ENCODE measurements at regions not wholly inside any gene's neighbourhood (a gene's known extent, or its start where the extent isn't known, plus 50 kb on each side); places are given as distances from the start of the nearest gene placed in this dataset.

- intact Hi-C loops (cut with micrococcal nuclease), result no loop called here
- Mint-ChIP-seq H3K36me3 (ENCODE audit: low read depth) (no peaks in the 10 kb centered on the region), H3K4me1 (ENCODE audit: low read depth) (no peaks in the 10 kb centered on the region), H3K4me3 (ENCODE audit: low read depth) (no peak overlapping the region), H3K9me3 (peaks cover 11% of the 10 kb centered on the region), H3K27ac (no peak overlapping the region), H3K27me3 (ENCODE audit: low read depth) (no peaks in the 10 kb centered on the region)
- DNase-seq (ENCODE audit: low spot score), result no peak
Measured at GRCh38 chr13:84994582-84994981, 804.6 kb downstream of the SLITRK6 start.

GRCh38 chr13:84985860-84986259, 813.4 kb downstream of the SLITRK6 start:
- Mint-ChIP-seq H3K36me3 (ENCODE audit: low read depth) (no peaks in the 10 kb centered on the region), H3K4me3 (ENCODE audit: low read depth) (no peak overlapping the region), H3K9me3 (peaks cover 7% of the 10 kb centered on the region), H3K27me3 (ENCODE audit: low read depth) (no peaks in the 10 kb centered on the region), H3K4me1 (ENCODE audit: low read depth) (no peaks in the 10 kb centered on the region), H3K27ac (no peak overlapping the region)
- intact Hi-C loops (cut with micrococcal nuclease), result no loop called here
- no peak for DNase-seq (ENCODE audit: low spot score)

GRCh38 chr13:84983321-84983720, 815.9 kb downstream of the SLITRK6 start:
- no peak overlapping the region for H3K4me3 Mint-ChIP-seq (ENCODE audit: low read depth)
- H3K27ac Mint-ChIP-seq, result no peak overlapping the region
- DNase-seq (ENCODE audit: low spot score), result no peak
- no peaks in the 10 kb centered on the region for H3K4me1 Mint-ChIP-seq (ENCODE audit: low read depth)
- peaks cover 3% of the 10 kb centered on the region for H3K9me3 Mint-ChIP-seq
- intact Hi-C loops (cut with micrococcal nuclease), result no loop called here
- H3K27me3 Mint-ChIP-seq (ENCODE audit: low read depth), result no peaks in the 10 kb centered on the region
- H3K36me3 Mint-ChIP-seq (ENCODE audit: low read depth), result no peaks in the 10 kb centered on the region

GRCh38 chr13:84980571-84980970, 818.6 kb downstream of the SLITRK6 start:
- H3K36me3 Mint-ChIP-seq (ENCODE audit: low read depth), result no peaks in the 10 kb centered on the region
- no peak overlapping the region for H3K4me3 Mint-ChIP-seq (ENCODE audit: low read depth)
- intact Hi-C loops (cut with micrococcal nuclease), result no loop called here
- H3K27ac Mint-ChIP-seq, result no peak overlapping the region
- no peak for DNase-seq (ENCODE audit: low spot score)
- no peaks in the 10 kb centered on the region for H3K4me1 Mint-ChIP-seq (ENCODE audit: low read depth)
- H3K9me3 Mint-ChIP-seq, result no peaks in the 10 kb centered on the region
- H3K27me3 Mint-ChIP-seq (ENCODE audit: low read depth), result no peaks in the 10 kb centered on the region

- Mint-ChIP-seq H3K36me3 (ENCODE audit: low read depth) (no peaks in the 10 kb centered on the region), H3K4me3 (ENCODE audit: low read depth) (no peak overlapping the region), H3K27ac (no peak overlapping the region), H3K27me3 (ENCODE audit: low read depth) (no peaks in the 10 kb centered on the region), H3K9me3 (no peaks in the 10 kb centered on the region), H3K4me1 (ENCODE audit: low read depth) (no peaks in the 10 kb centered on the region)
- DNase-seq (ENCODE audit: low spot score), result no peak
- intact Hi-C loops (cut with micrococcal nuclease), result no loop called here
Measured at GRCh38 chr13:84978851-84979250, 820.4 kb downstream of the SLITRK6 start.

GRCh38 chr13:84973661-84974060, 825.6 kb downstream of the SLITRK6 start:
- Mint-ChIP-seq H3K4me1 (ENCODE audit: low read depth) (no peaks in the 10 kb centered on the region), H3K4me3 (ENCODE audit: low read depth) (no peak overlapping the region), H3K9me3 (no peaks in the 10 kb centered on the region), H3K27me3 (ENCODE audit: low read depth) (no peaks in the 10 kb centered on the region), H3K36me3 (ENCODE audit: low read depth) (no peaks in the 10 kb centered on the region), H3K27ac (no peak overlapping the region)
- intact Hi-C loops (cut with micrococcal nuclease), result no loop called here
- no peak for DNase-seq (ENCODE audit: low spot score)

- no peak for DNase-seq (ENCODE audit: low spot score)
- Mint-ChIP-seq H3K27me3 (ENCODE audit: low read depth) (no peaks in the 10 kb centered on the region), H3K4me3 (ENCODE audit: low read depth) (no peak overlapping the region), H3K27ac (no peak overlapping the region), H3K9me3 (no peaks in the 10 kb centered on the region), H3K36me3 (ENCODE audit: low read depth) (no peaks in the 10 kb centered on the region), H3K4me1 (ENCODE audit: low read depth) (no peaks in the 10 kb centered on the region)
- intact Hi-C loops (cut with micrococcal nuclease), result no loop called here
Measured at GRCh38 chr13:84972907-84973306, 826.3 kb downstream of the SLITRK6 start.

- no peaks in the 10 kb centered on the region for H3K36me3 Mint-ChIP-seq (ENCODE audit: low read depth)
- intact Hi-C loops (cut with micrococcal nuclease), result no loop called here
- H3K4me1 Mint-ChIP-seq (ENCODE audit: low read depth), result no peaks in the 10 kb centered on the region
- no peak overlapping the region for H3K4me3 Mint-ChIP-seq (ENCODE audit: low read depth)
- no peaks in the 10 kb centered on the region for H3K9me3 Mint-ChIP-seq
- no peaks in the 10 kb centered on the region for H3K27me3 Mint-ChIP-seq (ENCODE audit: low read depth)
- no peak for DNase-seq (ENCODE audit: low spot score)
- H3K27ac Mint-ChIP-seq, result no peak overlapping the region
Measured at GRCh38 chr13:84962849-84963248, 836.4 kb downstream of the SLITRK6 start.

GRCh38 chr13:84962141-84962750, 837.0 kb downstream of the SLITRK6 start:
- no peak for DNase-seq (ENCODE audit: low spot score)
- H3K9me3 Mint-ChIP-seq, result no peaks in the 10 kb centered on the region
- no peaks in the 10 kb centered on the region for H3K4me1 Mint-ChIP-seq (ENCODE audit: low read depth)
- H3K36me3 Mint-ChIP-seq (ENCODE audit: low read depth), result no peaks in the 10 kb centered on the region
- intact Hi-C loops (cut with micrococcal nuclease), result no loop called here
- H3K27me3 Mint-ChIP-seq (ENCODE audit: low read depth), result no peaks in the 10 kb centered on the region
- no peak overlapping the region for H3K27ac Mint-ChIP-seq
- no peak overlapping the region for H3K4me3 Mint-ChIP-seq (ENCODE audit: low read depth)

GRCh38 chr13:84961023-84961422, 838.2 kb downstream of the SLITRK6 start:
- intact Hi-C loops (cut with micrococcal nuclease), result no loop called here
- Mint-ChIP-seq H3K4me3 (ENCODE audit: low read depth) (no peak overlapping the region), H3K9me3 (no peaks in the 10 kb centered on the region), H3K36me3 (ENCODE audit: low read depth) (no peaks in the 10 kb centered on the region), H3K4me1 (ENCODE audit: low read depth) (no peaks in the 10 kb centered on the region), H3K27me3 (ENCODE audit: low read depth) (no peaks in the 10 kb centered on the region), H3K27ac (no peak overlapping the region)
- DNase-seq (ENCODE audit: low spot score), result no peak

GRCh38 chr13:84959818-84960217, 839.4 kb downstream of the SLITRK6 start:
- DNase-seq (ENCODE audit: low spot score), result no peak
- Mint-ChIP-seq H3K27ac (no peak overlapping the region), H3K4me3 (ENCODE audit: low read depth) (no peak overlapping the region), H3K36me3 (ENCODE audit: low read depth) (no peaks in the 10 kb centered on the region), H3K9me3 (no peaks in the 10 kb centered on the region), H3K27me3 (ENCODE audit: low read depth) (no peaks in the 10 kb centered on the region), H3K4me1 (ENCODE audit: low read depth) (no peaks in the 10 kb centered on the region)
- intact Hi-C loops (cut with micrococcal nuclease), result no loop called here

- Mint-ChIP-seq H3K36me3 (ENCODE audit: low read depth) (no peaks in the 10 kb centered on the region), H3K4me1 (ENCODE audit: low read depth) (no peaks in the 10 kb centered on the region), H3K4me3 (ENCODE audit: low read depth) (no peak overlapping the region), H3K9me3 (no peaks in the 10 kb centered on the region), H3K27ac (no peak overlapping the region), H3K27me3 (ENCODE audit: low read depth) (no peaks in the 10 kb centered on the region)
- no peak for DNase-seq (ENCODE audit: low spot score)
- intact Hi-C loops (cut with micrococcal nuclease), result no loop called here
Measured at GRCh38 chr13:84954636-84955035, 844.6 kb downstream of the SLITRK6 start.

GRCh38 chr13:84951128-84951527, 848.1 kb downstream of the SLITRK6 start:
- H3K4me3 Mint-ChIP-seq (ENCODE audit: low read depth), result no peak overlapping the region
- intact Hi-C loops (cut with micrococcal nuclease), result no loop called here
- no peak overlapping the region for H3K27ac Mint-ChIP-seq
- H3K4me1 Mint-ChIP-seq (ENCODE audit: low read depth), result no peaks in the 10 kb centered on the region
- H3K9me3 Mint-ChIP-seq, result peaks cover 5% of the 10 kb centered on the region
- DNase-seq (ENCODE audit: low spot score), result no peak
- H3K36me3 Mint-ChIP-seq (ENCODE audit: low read depth), result no peaks in the 10 kb centered on the region
- no peaks in the 10 kb centered on the region for H3K27me3 Mint-ChIP-seq (ENCODE audit: low read depth)

- Mint-ChIP-seq H3K27me3 (ENCODE audit: low read depth) (no peaks in the 10 kb centered on the region), H3K9me3 (peaks cover 5% of the 10 kb centered on the region), H3K27ac (no peak overlapping the region), H3K36me3 (ENCODE audit: low read depth) (no peaks in the 10 kb centered on the region), H3K4me1 (ENCODE audit: low read depth) (no peaks in the 10 kb centered on the region), H3K4me3 (ENCODE audit: low read depth) (no peak overlapping the region)
- intact Hi-C loops (cut with micrococcal nuclease), result no loop called here
- no peak for DNase-seq (ENCODE audit: low spot score)
Measured at GRCh38 chr13:84946192-84946591, 853.0 kb downstream of the SLITRK6 start.

Measured in activated T-helper 2 cell treated with anti-CD3 and anti-CD28 coated beads, Interferon-gamma antibody, Interleukin-2, Interleukin-4, amounts not matched to agents 10 μg/mL and 5 μg/mL and 100 μg/mL, durations not matched to agents 14 hours and 24 hours and 36 hours (primary cell).